ENCODE measurements at regions not wholly inside any gene's neighbourhood (a gene's known extent, or its start where the extent isn't known, plus 50 kb on each side); places are given as distances from the start of the nearest gene placed in this dataset.

GRCh38 chr1:94656967-94657366 lies 115.4 kb upstream of the F3 start:
- H3K36me3 ChIP-seq (ENCODE audit: control insufficient read depth in 2 of 2, extremely low read depth in 1 of 2, insufficient read depth in 2 of 2, low read length in 2 of 2): no peaks in the 10 kb centered on the region
- no peak for DNase-seq (ENCODE audit: low read depth, low spot score)
- no peaks in the 10 kb centered on the region for H3K9me1 ChIP-seq (ENCODE audit: control insufficient read depth, extremely low read depth, insufficient read depth, low read length)
- no peak overlapping the region for H3K4me3 ChIP-seq (ENCODE audit: control insufficient read depth in 2 of 3, extremely low read depth in 1 of 3, insufficient read depth in 2 of 3, low read depth in 1 of 3, low read length in 3 of 3)
- dilution Hi-C loops (cut with MboI; ENCODE audit: extremely low pct_ligation_motif_present, low sequenced_read_pairs): no loop called here
- H3K9ac ChIP-seq (ENCODE audit: control insufficient read depth, extremely low read depth, insufficient read depth, low read length): no peak overlapping the region
- peak overlapping the region; percentile 49 for H3K27ac ChIP-seq (ENCODE audit: control insufficient read depth, insufficient read depth, low read length)
- H3K9me3 ChIP-seq (ENCODE audit: control insufficient read depth, low read depth, low read length): no peaks in the 10 kb centered on the region
- no peak for FAIRE-seq
- no peaks in the 10 kb centered on the region for H4K20me1 ChIP-seq (ENCODE audit: control insufficient read depth, extremely low read depth, insufficient read depth, low read length)
- H3K4me1 ChIP-seq (ENCODE audit: control insufficient read depth, extremely low read depth, insufficient read depth, low read length): peaks cover 46% of the 10 kb centered on the region
- H3K79me2 ChIP-seq (ENCODE audit: control insufficient read depth, insufficient read depth, low read length): no peaks in the 10 kb centered on the region
- H3K4me2 ChIP-seq (ENCODE audit: control insufficient read depth, extremely low read depth, insufficient read depth, low read depth, low read length): no peak overlapping the region
- TF ChIP-seq EZH2 (IDR thresholded peaks at IDR 0.05; ENCODE audit: low read length): no peak
- no peak for TF ChIP-seq CTCF (optimal IDR thresholded peaks at IDR 0.05 in 1 of 3, IDR thresholded peaks at IDR 0.05 in 1 of 3, conservative IDR thresholded peaks at IDR 0.05 in 1 of 3; ENCODE audit: extremely low read depth in 1 of 3, insufficient read depth in 2 of 3, low read length in 3 of 3)
- H2AFZ ChIP-seq (ENCODE audit: control insufficient read depth, low read length): no peak overlapping the region
- H3K27me3 ChIP-seq (ENCODE audit: control insufficient read depth, extremely low read depth, insufficient read depth, low read length): no peaks in the 10 kb centered on the region

- Histone ChIP-seq H3K36me3 (ENCODE audit: control insufficient read depth in 2 of 2, extremely low read depth in 1 of 2, insufficient read depth in 2 of 2, low read length in 2 of 2) (no peaks in the 10 kb centered on the region), H3K4me2 (ENCODE audit: control insufficient read depth, extremely low read depth, insufficient read depth, low read depth, low read length) (no peak overlapping the region), H3K27me3 (ENCODE audit: control insufficient read depth, extremely low read depth, insufficient read depth, low read length) (no peaks in the 10 kb centered on the region), H3K27ac (ENCODE audit: control insufficient read depth, insufficient read depth, low read length) (no peak overlapping the region), H3K79me2 (ENCODE audit: control insufficient read depth, insufficient read depth, low read length) (no peaks in the 10 kb centered on the region), H3K9ac (ENCODE audit: control insufficient read depth, extremely low read depth, insufficient read depth, low read length) (no peak overlapping the region), H3K4me3 (ENCODE audit: control insufficient read depth in 2 of 3, extremely low read depth in 1 of 3, insufficient read depth in 2 of 3, low read depth in 1 of 3, low read length in 3 of 3) (no peak overlapping the region), H2AFZ (ENCODE audit: control insufficient read depth, low read length) (no peak overlapping the region), H3K4me1 (ENCODE audit: control insufficient read depth, extremely low read depth, insufficient read depth, low read length) (peaks cover 38% of the 10 kb centered on the region), H4K20me1 (ENCODE audit: control insufficient read depth, extremely low read depth, insufficient read depth, low read length) (no peaks in the 10 kb centered on the region), H3K9me3 (ENCODE audit: control insufficient read depth, low read depth, low read length) (no peaks in the 10 kb centered on the region), H3K9me1 (ENCODE audit: control insufficient read depth, extremely low read depth, insufficient read depth, low read length) (no peaks in the 10 kb centered on the region)
- DNase-seq (ENCODE audit: low read depth, low spot score) (no peak), FAIRE-seq (no peak)
- dilution Hi-C loops (cut with MboI; ENCODE audit: extremely low pct_ligation_motif_present, low sequenced_read_pairs): no loop called here
- TF ChIP-seq CTCF (optimal IDR thresholded peaks at IDR 0.05 in 1 of 3, IDR thresholded peaks at IDR 0.05 in 1 of 3, conservative IDR thresholded peaks at IDR 0.05 in 1 of 3; ENCODE audit: extremely low read depth in 1 of 3, insufficient read depth in 2 of 3, low read length in 3 of 3) (no peak), EZH2 (IDR thresholded peaks at IDR 0.05; ENCODE audit: low read length) (no peak)
Measured at GRCh38 chr1:94654919-94655318, 113.4 kb upstream of the F3 start.
